ENCODE measurements at regions not wholly inside any gene's neighbourhood (a gene's known extent, or its start where the extent isn't known, plus 50 kb on each side); places are given as distances from the start of the nearest gene placed in this dataset.

- Histone ChIP-seq H3K79me2 (ENCODE audit: insufficient read depth, low read length) (no peaks in the 10 kb centered on the region), H3K56ac (ENCODE audit: insufficient read length, low read depth, low read length) (no peak overlapping the region), H4K5ac (ENCODE audit: insufficient read length, low read depth, low read length) (no peak overlapping the region), H3K27me3 (ENCODE audit: insufficient read depth, low read length) (no peaks in the 10 kb centered on the region), H2BK5ac (ENCODE audit: insufficient read length, low read length) (no peak overlapping the region), H2AK5ac (ENCODE audit: insufficient read length, low read length) (no peak overlapping the region), H3K23me2 (ENCODE audit: insufficient read length, low read depth, low read length, poor library complexity, severe bottlenecking) (no peaks in the 10 kb centered on the region), H2BK120ac (ENCODE audit: low read depth, low read length, poor library complexity, severe bottlenecking) (no peak overlapping the region), H3K18ac (ENCODE audit: insufficient read length, low read depth, low read length) (peak overlapping the region; percentile 66), H2BK15ac (ENCODE audit: low read depth, low read length) (no peak overlapping the region), H2BK12ac (ENCODE audit: insufficient read length, low read depth, low read length) (no peak overlapping the region), H2BK20ac (ENCODE audit: low read depth, low read length, poor library complexity, severe bottlenecking) (no peak overlapping the region), H3K79me1 (ENCODE audit: insufficient read depth, low read depth, low read length, poor library complexity, severe bottlenecking) (no peaks in the 10 kb centered on the region), H3K4me2 (ENCODE audit: insufficient read depth, insufficient read length, low read length) (no peak overlapping the region), H3K23ac (ENCODE audit: insufficient read length, low read depth, low read length) (no peak overlapping the region), H3K14ac (ENCODE audit: insufficient read depth, low read length) (peak overlapping the region; percentile 4; the same call in 1 of the 2 replicates), H2AFZ (ENCODE audit: low read length) (no peak overlapping the region), H3T11ph (ENCODE audit: low read length) (no peak overlapping the region), H3K9me3 (ENCODE audit: control insufficient read depth, low read depth, low read length) (no peaks in the 10 kb centered on the region), H4K20me1 (ENCODE audit: control insufficient read depth, insufficient read depth, insufficient read length) (no peaks in the 10 kb centered on the region), H3K4ac (ENCODE audit: low read depth, low read length) (no peak overlapping the region), H4K91ac (ENCODE audit: insufficient read length, low read depth, low read length) (no peak overlapping the region), H3K4me1 (ENCODE audit: insufficient read depth, low read length) (no peaks in the 10 kb centered on the region; the same call in 1 of the 2 replicates), H3K27ac (ENCODE audit: insufficient read length, low read depth, low read length) (no peak overlapping the region), H4K8ac (replicated peaks; ENCODE audit: insufficient read length, low read depth, low read length) (no peak overlapping the region), H3K9ac (ENCODE audit: extremely low read depth, insufficient read length, low read length) (no peak overlapping the region)
- no peaks in the 10 kb centered on the region; the same call in 1 of the 2 replicates for H3K27me3 Mint-ChIP-seq (ENCODE audit: low read depth)
- TF ChIP-seq CTCF (conservative IDR thresholded peaks at IDR 0.05): no peak
- no peaks in the 10 kb centered on the region for H3K9me3 Mint-ChIP-seq
- WGBS (ENCODE audit: extremely low coverage, insufficient read length, low lambda C conversion rate): no CpG with 5 or more reads among the region's 7 CpGs
- H3K36me3 Mint-ChIP-seq (ENCODE audit: insufficient read depth in 1 of 3, low read depth in 3 of 3): no peaks in the 10 kb centered on the region
- no peak overlapping the region for H3K4me3 Mint-ChIP-seq
- DNase-seq: no peak
- peak overlapping the region in 2 of 3 experiments; percentile 54 to 66; a peak in 3 of 7 replicates for H3K27ac Mint-ChIP-seq
- peaks cover 17 to 37% of the 10 kb centered on the region in 2 experiments for H3K4me1 Mint-ChIP-seq
These were observed 104.2 kb upstream of the MAP1LC3B2 start for GRCh38 chr12:116454950-116455447.
